Transverse colon (tissue), 4 donors: ENCODE measurements at regions not wholly inside any gene's neighbourhood (a gene's known extent, or its start where the extent isn't known, plus 50 kb on each side); places are given as distances from the start of the nearest gene placed in this dataset.
"Not testable (repeated sequence)": the region's sequence is repeated elsewhere in the genome, so short reads cannot be mapped to it uniquely, and the experiment has no call there.

Experiments used
- DNase-seq: peaks from one replicate; pipeline ENCODE4 v3.0.0-alpha.2; 2019
- H3K27ac ChIP-seq, 4 donors: fragments of 200-600 bp; sonication (generic); 2 replicates each; pipeline ENCODE4 v1.5.1; 2016 to 2018; ENCODE audit warnings: inconsistent platforms in 4 of 4
- H3K27me3 ChIP-seq: fragments of 200-600 bp; sonication (generic); 2 replicates; pipeline ENCODE4 v1.5.1; 2017; ENCODE audit warnings: inconsistent platforms
- H3K36me3 ChIP-seq, 4 donors: fragments of 200-600 bp; sonication (generic); 2 replicates each; pipeline ENCODE4 v1.5.1; 2017 to 2019; ENCODE audit warnings: inconsistent platforms in 4 of 4
- H3K4me1 ChIP-seq, 4 donors: fragments of 200-600 bp; sonication (generic); 2 replicates each; pipeline ENCODE4 v1.5.1; 2017 to 2020; ENCODE audit warnings: inconsistent platforms in 4 of 4
- H3K4me3 ChIP-seq, 4 donors: fragments of 200-600 bp; sonication (generic); 1 replicate in 1 of 4; 2 replicates in 3 of 4; pipeline versions ENCODE4 v1.5.1 to v1.6.1; 2017 to 2019; ENCODE audit warnings: inconsistent platforms in 4 of 4
- H3K9me3 ChIP-seq, 2 donors: fragments of 200-600 bp; sonication (generic); 2 replicates each; pipeline ENCODE4 v1.5.1; 2017 to 2019; ENCODE audit warnings: inconsistent platforms in 2 of 2
- CTCF ChIP-seq, 5 experiments: fragments of 200-600 bp in 3 of 5; fragments of 450-650 bp in 2 of 5; sonication (generic) in 3 of 5; IDR thresholded peaks; 1 replicate in 2 of 5; 2 replicates in 3 of 5; pipeline ENCODE4 v1.5.1; 2016 to 2017; ENCODE audit warnings: antibody characterized with exemption in 5 of 5, inconsistent platforms in 3 of 5, mild to moderate bottlenecking in 2 of 5, moderate library complexity in 1 of 5
- EP300 ChIP-seq: sonication (generic); formaldehyde crosslinking; IDR thresholded peaks from one replicate; pipeline ENCODE4 v1.6.1; 2017; ENCODE audit warnings: antibody characterized with exemption, low read depth
- POLR2A ChIP-seq: fragments of 450-650 bp; IDR thresholded peaks from one replicate; pipeline ENCODE4 v1.6.1; 2016; ENCODE audit warnings: antibody characterized with exemption, mild to moderate bottlenecking, moderate library complexity
- POLR2AphosphoS5 ChIP-seq, 3 donors: sonication (generic); formaldehyde crosslinking; IDR thresholded peaks; one replicate each; pipeline ENCODE4 v1.6.1; 2016; ENCODE audit warnings: antibody characterized with exemption in 3 of 3
- WGBS, 2 donors: methylation state at CpG; one replicate each; pipeline ENCODE4 v1.1.5; 2018; ENCODE audit warnings: low coverage in 1 of 2; 5-methylcytosine and 5-hydroxymethylcytosine counted together
- in situ Hi-C, 4 donors: fragments of 200-750 bp; cut with MboI; loops; one replicate each; pipeline versions ENCODE4 v1.15.0 to v1.15.1; 2017; ENCODE audit warnings: low sequenced_read_pairs in 3 of 4, low pct_ligation_motif_present in 1 of 4, low pct_unique_long_range_greater_than_20kb in 1 of 4
- intact Hi-C: fragments of 100-400 bp; cut with DNase I; formaldehyde crosslinking; loops from one replicate; pipeline ENCODE4 v1.15.1; 2023; ENCODE audit warnings: low total_unique reads

GRCh38 chr16:65570261-65570660 is 448.4 kb upstream of the CDH11 start:
- Histone ChIP-seq H3K4me1 (no peaks in the 10 kb centered on the region), H3K27ac (no peak overlapping the region), H3K9me3 (no peaks in the 10 kb centered on the region), H3K4me3 (no peak overlapping the region), H3K27me3 (no peaks in the 10 kb centered on the region), H3K36me3 (no peaks in the 10 kb centered on the region)
- 83 to 93% methylated on average over 1 of the region's 1 CpG for WGBS, 2 donors
- no peak for TF ChIP-seq EP300
- no peak for TF ChIP-seq POLR2AphosphoS5 (IDR thresholded peaks at IDR 0.05)
- TF ChIP-seq CTCF (IDR thresholded peaks at IDR 0.05) = no peak
- no peak for TF ChIP-seq POLR2A
- in situ Hi-C loops (no loop called here), intact Hi-C loops (no loop called here)
- DNase-seq = no peak

GRCh38 chr16:65559846-65560245 is 438.0 kb upstream of the CDH11 start:
- WGBS, 2 donors = 60 to 71% methylated on average over 3 of the region's 3 CpGs
- Histone ChIP-seq H3K27ac (no peak overlapping the region), H3K36me3 (no peaks in the 10 kb centered on the region), H3K4me1 (no peaks in the 10 kb centered on the region), H3K4me3 (no peak overlapping the region), H3K9me3 (peaks cover 5% of the 10 kb centered on the region in 2 donors), H3K27me3 (no peaks in the 10 kb centered on the region)
- in situ Hi-C loops (no loop called here), intact Hi-C loops (no loop called here)
- no peak for DNase-seq
- TF ChIP-seq EP300 (no peak), POLR2AphosphoS5 (IDR thresholded peaks at IDR 0.05) (peak in 2 of 3 donors; percentile 19 to 36)

- DNase-seq = not testable (repeated sequence)
Observed at GRCh38 chr16:65549689-65550088, 427.8 kb upstream of the CDH11 start.

GRCh38 chr16:65548470-65548869 is 426.6 kb upstream of the CDH11 start:
- intact Hi-C loops (no loop called here), in situ Hi-C loops (no loop called here)
- no peak overlapping the region for H3K4me3 ChIP-seq
- no peaks in the 10 kb centered on the region for H3K4me1 ChIP-seq
- no peaks in the 10 kb centered on the region for H3K27me3 ChIP-seq
- TF ChIP-seq POLR2AphosphoS5 (IDR thresholded peaks at IDR 0.05) (no peak), POLR2A (no peak), CTCF (IDR thresholded peaks at IDR 0.05) (no peak), EP300 (no peak)
- DNase-seq = no peak
- no peaks in the 10 kb centered on the region for H3K9me3 ChIP-seq
- H3K36me3 ChIP-seq = no peaks in the 10 kb centered on the region
- WGBS, 2 donors = 80 to 85% methylated on average over 1 to 2 of the region's 2 CpGs
- no peak overlapping the region for H3K27ac ChIP-seq

More at GRCh38 chr16:65549689-65550088, 427.8 kb upstream of the CDH11 start:
- intact Hi-C loops, H3K27me3 ChIP-seq, in situ Hi-C loops, H3K27ac ChIP-seq, H3K9me3 ChIP-seq, H3K4me1 ChIP-seq, H3K36me3 ChIP-seq, H3K4me3 ChIP-seq: not testable (repeated sequence)
- WGBS, 2 donors = 40 to 50% methylated on average over 1 of the region's 1 CpG

GRCh38 chr16:65547772-65548446 is 426.0 kb upstream of the CDH11 start:
- intact Hi-C loops = no loop called here
- no peak for DNase-seq

More at GRCh38 chr16:65547772-65548446, 426.0 kb upstream of the CDH11 start:
- Histone ChIP-seq H3K27me3 (no peaks in the 10 kb centered on the region), H3K27ac (no peak overlapping the region), H3K4me3 (no peak overlapping the region), H3K4me1 (no peaks in the 10 kb centered on the region), H3K9me3 (no peaks in the 10 kb centered on the region), H3K36me3 (no peaks in the 10 kb centered on the region)
- TF ChIP-seq POLR2AphosphoS5 (IDR thresholded peaks at IDR 0.05) (no peak), EP300 (no peak)
- in situ Hi-C loops = no loop called here
- WGBS, 2 donors = 34 to 40% methylated on average over 4 to 7 of the region's 7 CpGs
